ENCODE measurements at regions not wholly inside any gene's neighbourhood (a gene's known extent, or its start where the extent isn't known, plus 50 kb on each side); places are given as distances from the start of the nearest gene placed in this dataset.

DNA sequence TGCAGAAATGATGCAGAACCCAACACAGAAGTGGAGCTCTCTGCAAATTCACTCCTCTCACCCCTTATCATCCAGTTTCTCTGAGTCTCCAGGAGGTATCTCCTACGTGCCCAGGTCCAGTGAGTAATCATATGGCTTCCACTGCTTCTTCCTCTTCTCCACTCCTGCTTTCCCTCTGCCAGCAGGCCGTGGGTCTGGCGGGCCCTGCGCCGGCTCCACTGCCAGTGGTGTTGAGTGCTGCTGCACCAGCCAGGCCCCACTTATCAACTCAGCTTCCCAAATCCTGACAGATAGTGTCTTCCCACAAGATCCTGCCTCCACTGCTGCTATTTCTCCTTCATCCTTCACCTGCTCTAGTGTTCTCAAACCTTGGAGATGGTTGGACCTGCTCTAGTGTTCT lies 227.6 kb upstream of the PARD3B start:
- TF ChIP-seq EZH2phosphoT487 (IDR thresholded peaks at IDR 0.05; ENCODE audit: borderline replicate concordance, low read depth, low read length): no peak
- TF ChIP-seq, protein P1, sequence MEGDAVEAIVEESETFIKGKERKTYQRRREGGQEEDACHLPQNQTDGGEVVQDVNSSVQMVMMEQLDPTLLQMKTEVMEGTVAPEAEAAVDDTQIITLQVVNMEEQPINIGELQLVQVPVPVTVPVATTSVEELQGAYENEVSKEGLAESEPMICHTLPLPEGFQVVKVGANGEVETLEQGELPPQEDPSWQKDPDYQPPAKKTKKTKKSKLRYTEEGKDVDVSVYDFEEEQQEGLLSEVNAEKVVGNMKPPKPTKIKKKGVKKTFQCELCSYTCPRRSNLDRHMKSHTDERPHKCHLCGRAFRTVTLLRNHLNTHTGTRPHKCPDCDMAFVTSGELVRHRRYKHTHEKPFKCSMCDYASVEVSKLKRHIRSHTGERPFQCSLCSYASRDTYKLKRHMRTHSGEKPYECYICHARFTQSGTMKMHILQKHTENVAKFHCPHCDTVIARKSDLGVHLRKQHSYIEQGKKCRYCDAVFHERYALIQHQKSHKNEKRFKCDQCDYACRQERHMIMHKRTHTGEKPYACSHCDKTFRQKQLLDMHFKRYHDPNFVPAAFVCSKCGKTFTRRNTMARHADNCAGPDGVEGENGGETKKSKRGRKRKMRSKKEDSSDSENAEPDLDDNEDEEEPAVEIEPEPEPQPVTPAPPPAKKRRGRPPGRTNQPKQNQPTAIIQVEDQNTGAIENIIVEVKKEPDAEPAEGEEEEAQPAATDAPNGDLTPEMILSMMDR (conservative IDR thresholded peaks at IDR 0.05; ENCODE audit: low read length): no peak
- H4K20me1 ChIP-seq (ENCODE audit: insufficient read depth, low read length): no peaks in the 10 kb centered on the region
- H3K27ac ChIP-seq (ENCODE audit: low read depth, low read length, poor library complexity, severe bottlenecking): no peak overlapping the region
- H3K79me2 ChIP-seq (ENCODE audit: insufficient read depth, low read depth, low read length): no peaks in the 10 kb centered on the region
- POLR2A ChIA-PET: no interaction called here
- CTCF ChIA-PET (ENCODE audit: unreplicated experiment): no interaction called here
- DNase-seq (ENCODE audit: low spot score): no peak
- H3K4me3 ChIP-seq (ENCODE audit: low read depth, low read length, poor library complexity, severe bottlenecking): no peak overlapping the region
- H3K4me2 ChIP-seq (ENCODE audit: low read length): no peak overlapping the region
- BruUV-seq (replicated peaks): no TSS peak
- no peaks in the 10 kb centered on the region for H3K9me3 ChIP-seq (ENCODE audit: low read length)
- H3K4me1 ChIP-seq (ENCODE audit: insufficient read depth, low read length, poor library complexity, severe bottlenecking): no peaks in the 10 kb centered on the region
- H2AFZ ChIP-seq (ENCODE audit: low read length): no peak overlapping the region
- H3K9me2 ChIP-seq (ENCODE audit: insufficient read depth, low read length): no peaks in the 10 kb centered on the region
- intact Hi-C loops (cut with micrococcal nuclease; ENCODE audit: unreplicated experiment): no loop called here
- H3K36me3 ChIP-seq (ENCODE audit: insufficient read depth, low read length): no peaks in the 10 kb centered on the region

DNA sequence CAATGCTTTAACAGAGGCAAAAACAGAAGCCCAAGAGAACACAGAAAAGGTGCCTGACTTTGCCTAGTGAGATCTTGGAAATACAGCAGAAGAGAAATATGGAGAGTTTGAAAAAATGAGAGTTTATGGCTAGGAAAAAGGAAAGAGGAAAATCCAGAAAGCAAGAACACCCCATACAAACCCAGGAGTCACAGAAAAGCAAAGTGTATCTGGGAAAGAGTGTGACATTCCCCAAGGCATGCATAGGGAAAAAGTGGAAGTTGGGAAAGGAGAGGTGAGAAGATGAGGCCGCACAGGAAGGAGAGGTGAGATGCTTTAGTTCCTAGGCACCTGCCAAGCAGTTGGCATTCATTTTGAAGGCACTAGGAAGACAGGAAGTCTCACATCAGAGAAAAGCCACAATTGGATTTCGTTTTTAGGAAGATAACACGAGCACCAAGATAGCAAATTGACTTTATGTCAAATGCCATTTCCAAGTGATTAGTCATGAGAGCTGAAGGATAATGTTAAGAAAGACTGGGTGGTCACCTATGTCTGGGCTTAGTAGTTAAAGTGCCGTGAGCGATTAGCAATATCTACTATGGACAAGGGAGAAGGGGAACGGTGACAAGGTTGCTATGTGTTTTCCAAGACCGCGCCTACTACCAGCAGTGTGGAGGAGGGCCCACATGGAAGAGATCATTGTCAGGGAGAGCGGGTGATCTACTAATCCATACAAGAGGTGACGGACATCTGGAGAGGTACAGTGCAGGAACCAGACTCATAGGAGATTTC lies 224.1 kb upstream of the PARD3B start:
- BruUV-seq (replicated peaks): no TSS peak
- Histone ChIP-seq H4K20me1 (ENCODE audit: insufficient read depth, low read length) (no peaks in the 10 kb centered on the region), H3K4me3 (ENCODE audit: low read depth, low read length, poor library complexity, severe bottlenecking) (no peak overlapping the region), H3K36me3 (ENCODE audit: insufficient read depth, low read length) (no peaks in the 10 kb centered on the region), H3K27ac (ENCODE audit: low read depth, low read length, poor library complexity, severe bottlenecking) (no peak overlapping the region), H3K4me1 (ENCODE audit: insufficient read depth, low read length, poor library complexity, severe bottlenecking) (no peaks in the 10 kb centered on the region), H3K4me2 (ENCODE audit: low read length) (no peak overlapping the region), H3K9me3 (ENCODE audit: low read length) (no peaks in the 10 kb centered on the region), H3K9me2 (ENCODE audit: insufficient read depth, low read length) (no peaks in the 10 kb centered on the region), H3K79me2 (ENCODE audit: insufficient read depth, low read depth, low read length) (no peaks in the 10 kb centered on the region), H2AFZ (ENCODE audit: low read length) (no peak overlapping the region)
- no peak for DNase-seq (ENCODE audit: low spot score)
- ChIA-PET POLR2A (no interaction called here), CTCF (ENCODE audit: unreplicated experiment) (no interaction called here)
- intact Hi-C loops (cut with micrococcal nuclease; ENCODE audit: unreplicated experiment): loop anchor here (10.0 kb wide), 1 partner anchor 1564 kb away; no protein-coding TSS in a partner anchor
- TF ChIP-seq, protein P1 (conservative IDR thresholded peaks at IDR 0.05; ENCODE audit: low read length): no peak
- TF ChIP-seq EZH2phosphoT487 (IDR thresholded peaks at IDR 0.05; ENCODE audit: borderline replicate concordance, low read depth, low read length): no peak
